Astrocyte (in vitro differentiated cells and primary cell): ENCODE measurements at regions not wholly inside any gene's neighbourhood (a gene's known extent, or its start where the extent isn't known, plus 50 kb on each side); places are given as distances from the start of the nearest gene placed in this dataset.

Experiments used
- DNase-seq: peaks from one replicate; pipeline ENCODE4 v3.0.0-alpha.2; 2010; ENCODE audit warnings: low read depth
- FAIRE-seq: peaks from 2 replicates; lab custom pipeline; 2011; peaks lifted over from hg19 to GRCh38; lab: Jason Lieb, UNC
- H2AFZ ChIP-seq: 2 replicates; pipeline ENCODE4 v1.6.0; 2012; ENCODE audit warnings: low read depth, low read length, inconsistent platforms
- H3K27ac ChIP-seq: 2 replicates; pipeline ENCODE4 v1.5.1; 2011; ENCODE audit warnings: low read depth, low read length, inconsistent platforms
- H3K27me3 ChIP-seq: 2 replicates; pipeline ENCODE4 v1.6.0; 2011; ENCODE audit warnings: low read length, inconsistent platforms; ENCODE audit not compliant: insufficient read depth
- H3K36me3 ChIP-seq: 2 replicates; pipeline ENCODE4 v1.5.1; 2011; ENCODE audit warnings: low read length, inconsistent platforms; ENCODE audit not compliant: insufficient read depth
- H3K4me1 ChIP-seq: 2 replicates; pipeline ENCODE4 v1.5.1; 2011; ENCODE audit warnings: low read length, inconsistent platforms; ENCODE audit not compliant: insufficient read depth
- H3K4me2 ChIP-seq: 2 replicates; pipeline ENCODE4 v1.6.0; 2012; ENCODE audit warnings: low read length, inconsistent platforms
- H3K4me3 ChIP-seq: 2 replicates; pipeline ENCODE4 v1.5.1; 2011; ENCODE audit warnings: low read depth, mild to moderate bottlenecking, low read length, inconsistent platforms; ENCODE audit not compliant: insufficient read depth
- H3K79me2 ChIP-seq: 2 replicates; pipeline ENCODE4 v1.6.0; 2012; ENCODE audit warnings: mild to moderate bottlenecking, low read length, inconsistent platforms; ENCODE audit not compliant: insufficient read depth
- H3K9ac ChIP-seq: 2 replicates; pipeline ENCODE4 v1.6.0; 2012; ENCODE audit warnings: mild to moderate bottlenecking, low read length, inconsistent platforms
- H3K9me3 ChIP-seq: 2 replicates; pipeline ENCODE4 v1.5.1; 2012; ENCODE audit warnings: low read depth, mild to moderate bottlenecking, low read length, inconsistent platforms; ENCODE audit not compliant: insufficient read depth
- H4K20me1 ChIP-seq: 2 replicates; pipeline ENCODE4 v1.6.0; 2012; ENCODE audit warnings: low read length, inconsistent platforms; ENCODE audit not compliant: insufficient read depth
- H3K27ac Mint-ChIP-seq: one replicate; pipeline ENCODE4 v1.8.0; 2021; ENCODE audit warnings: mild to moderate bottlenecking, mixed read lengths; ENCODE audit not compliant: unreplicated experiment
- H3K27me3 Mint-ChIP-seq: one replicate; pipeline ENCODE4 v1.8.0; 2021; ENCODE audit warnings: low read depth, mixed read lengths; ENCODE audit not compliant: unreplicated experiment
- H3K36me3 Mint-ChIP-seq: one replicate; pipeline ENCODE4 v1.8.0; 2021; ENCODE audit warnings: low read depth, mixed read lengths; ENCODE audit not compliant: unreplicated experiment
- H3K4me1 Mint-ChIP-seq: one replicate; pipeline ENCODE4 v1.8.0; 2021; ENCODE audit warnings: low read depth, mixed read lengths; ENCODE audit not compliant: unreplicated experiment
- H3K4me3 Mint-ChIP-seq: one replicate; pipeline ENCODE4 v1.8.0; 2021; ENCODE audit warnings: mild to moderate bottlenecking, moderate library complexity, mixed read lengths; ENCODE audit not compliant: unreplicated experiment
- H3K9me3 Mint-ChIP-seq: one replicate; pipeline ENCODE4 v1.8.0; 2021; ENCODE audit warnings: mild to moderate bottlenecking, mixed read lengths; ENCODE audit not compliant: unreplicated experiment
- EZH2 ChIP-seq: IDR thresholded peaks from 2 replicates; pipeline ENCODE4 v1.6.1; 2012; ENCODE audit warnings: mild to moderate bottlenecking, low read length, inconsistent platforms; ENCODE audit not compliant: insufficient read depth
- TF ChIP-seq, protein P1 (sequence below): IDR thresholded peaks from 2 replicates; pipeline ENCODE4 v1.5.1; 2011; ENCODE audit warnings: low read depth, mild to moderate bottlenecking, inconsistent platforms, low read length, moderate library complexity; ENCODE audit not compliant: insufficient read depth

DNA sequence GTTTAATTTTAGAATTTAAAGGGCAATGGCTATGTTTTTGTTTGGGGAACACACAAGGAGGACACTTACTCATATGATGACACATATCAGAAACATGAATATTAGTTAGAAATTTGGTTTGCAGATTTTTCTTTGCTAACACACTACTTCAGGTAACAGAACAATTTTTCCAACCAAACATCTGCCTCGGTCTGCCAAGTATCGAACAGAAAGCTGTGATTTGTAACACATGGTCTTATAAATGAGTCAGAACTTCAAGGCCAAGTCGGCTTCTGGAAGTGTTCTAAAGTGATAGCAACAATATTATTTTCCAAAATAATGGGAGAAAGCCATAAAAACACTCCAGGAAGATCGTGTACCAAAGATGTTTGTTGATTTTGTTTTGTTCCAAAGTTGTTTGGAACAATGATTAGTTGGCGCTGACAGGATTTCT is 75.9 kb upstream of the PMFBP1 start:
- H2AFZ ChIP-seq = peak overlapping the region; percentile 48

DNA sequence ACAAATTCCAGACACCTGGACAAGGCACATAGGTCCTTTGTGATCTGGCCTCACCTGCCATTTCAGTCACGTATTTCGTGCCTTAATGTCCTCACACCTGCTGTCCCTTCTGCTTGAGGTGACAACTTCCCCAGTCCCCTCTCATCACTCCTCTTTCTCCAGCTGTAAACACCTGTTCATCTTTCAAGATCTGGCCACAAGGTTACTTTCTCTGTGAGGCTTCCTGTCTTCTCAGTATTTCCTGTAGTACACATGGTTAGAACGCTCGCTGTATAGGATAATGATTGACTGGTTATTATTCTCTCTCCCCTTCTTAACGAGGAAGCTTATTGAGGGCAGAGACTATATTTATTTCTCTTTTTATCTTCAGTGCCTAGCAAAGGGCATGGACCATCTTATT is 74.5 kb upstream of the PMFBP1 start:
- Histone ChIP-seq H3K36me3 (no peaks in the 10 kb centered on the region), H2AFZ (no peak overlapping the region), H3K9ac (no peak overlapping the region), H3K27me3 (no peaks in the 10 kb centered on the region), H4K20me1 (no peaks in the 10 kb centered on the region), H3K4me3 (no peak overlapping the region), H3K79me2 (no peaks in the 10 kb centered on the region), H3K4me2 (no peak overlapping the region), H3K27ac (no peak overlapping the region), H3K9me3 (no peaks in the 10 kb centered on the region), H3K4me1 (peaks cover 7% of the 10 kb centered on the region)
- Mint-ChIP-seq H3K9me3 (no peaks in the 10 kb centered on the region), H3K27ac (no peak overlapping the region), H3K4me1 (peaks cover 2% of the 10 kb centered on the region), H3K27me3 (no peaks in the 10 kb centered on the region), H3K4me3 (no peak overlapping the region), H3K36me3 (no peaks in the 10 kb centered on the region)
- FAIRE-seq (no peak), DNase-seq (no peak)
- TF ChIP-seq, protein P1, sequence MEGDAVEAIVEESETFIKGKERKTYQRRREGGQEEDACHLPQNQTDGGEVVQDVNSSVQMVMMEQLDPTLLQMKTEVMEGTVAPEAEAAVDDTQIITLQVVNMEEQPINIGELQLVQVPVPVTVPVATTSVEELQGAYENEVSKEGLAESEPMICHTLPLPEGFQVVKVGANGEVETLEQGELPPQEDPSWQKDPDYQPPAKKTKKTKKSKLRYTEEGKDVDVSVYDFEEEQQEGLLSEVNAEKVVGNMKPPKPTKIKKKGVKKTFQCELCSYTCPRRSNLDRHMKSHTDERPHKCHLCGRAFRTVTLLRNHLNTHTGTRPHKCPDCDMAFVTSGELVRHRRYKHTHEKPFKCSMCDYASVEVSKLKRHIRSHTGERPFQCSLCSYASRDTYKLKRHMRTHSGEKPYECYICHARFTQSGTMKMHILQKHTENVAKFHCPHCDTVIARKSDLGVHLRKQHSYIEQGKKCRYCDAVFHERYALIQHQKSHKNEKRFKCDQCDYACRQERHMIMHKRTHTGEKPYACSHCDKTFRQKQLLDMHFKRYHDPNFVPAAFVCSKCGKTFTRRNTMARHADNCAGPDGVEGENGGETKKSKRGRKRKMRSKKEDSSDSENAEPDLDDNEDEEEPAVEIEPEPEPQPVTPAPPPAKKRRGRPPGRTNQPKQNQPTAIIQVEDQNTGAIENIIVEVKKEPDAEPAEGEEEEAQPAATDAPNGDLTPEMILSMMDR = no peak
- TF ChIP-seq EZH2 = no peak

More for the DNA sequence above, 75.9 kb upstream of the PMFBP1 start:
- Histone ChIP-seq H3K4me3 (no peak overlapping the region), H3K9me3 (no peaks in the 10 kb centered on the region), H3K79me2 (no peaks in the 10 kb centered on the region), H4K20me1 (no peaks in the 10 kb centered on the region), H3K4me1 (peaks cover 7% of the 10 kb centered on the region), H3K27ac (no peak overlapping the region), H3K36me3 (no peaks in the 10 kb centered on the region), H3K27me3 (no peaks in the 10 kb centered on the region), H3K9ac (no peak overlapping the region), H3K4me2 (peak overlapping the region; percentile 44)
- Mint-ChIP-seq H3K36me3 (no peaks in the 10 kb centered on the region), H3K4me1 (peaks cover 2% of the 10 kb centered on the region), H3K4me3 (no peak overlapping the region), H3K27ac (no peak overlapping the region), H3K27me3 (no peaks in the 10 kb centered on the region), H3K9me3 (no peaks in the 10 kb centered on the region)
- TF ChIP-seq, protein P1 = no peak
- no peak for TF ChIP-seq EZH2
- DNase-seq (peak; percentile 61), FAIRE-seq (peak; percentile 26)

DNA sequence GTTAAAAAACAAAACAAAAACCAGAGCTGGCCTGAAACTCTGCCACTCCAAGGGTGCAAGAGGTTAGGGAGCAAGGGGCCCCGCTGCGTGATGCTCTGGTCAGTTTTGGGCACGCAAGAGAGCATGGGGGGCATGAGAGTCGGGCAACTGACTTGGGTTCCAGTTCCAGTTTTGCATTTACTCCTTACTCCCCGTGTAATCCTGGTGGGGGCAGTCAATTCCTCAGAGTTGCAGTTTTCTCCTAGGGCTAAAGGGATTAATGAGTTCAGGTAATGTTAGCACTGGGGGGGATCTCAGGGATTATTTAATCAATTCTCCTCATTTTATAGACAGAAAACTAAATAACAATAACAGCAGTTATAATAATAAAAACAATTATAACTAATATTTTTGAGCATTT is 72.9 kb upstream of the PMFBP1 start:
- no peaks in the 10 kb centered on the region for H3K27me3 ChIP-seq
- no peak overlapping the region for H3K9ac ChIP-seq
- Mint-ChIP-seq H3K9me3 (no peaks in the 10 kb centered on the region), H3K4me3 (no peak overlapping the region), H3K4me1 (peaks cover 2% of the 10 kb centered on the region), H3K36me3 (no peaks in the 10 kb centered on the region), H3K27me3 (no peaks in the 10 kb centered on the region), H3K27ac (no peak overlapping the region)
- no peaks in the 10 kb centered on the region for H3K79me2 ChIP-seq
- H2AFZ ChIP-seq = no peak overlapping the region
- no peak overlapping the region for H3K4me2 ChIP-seq
- no peaks in the 10 kb centered on the region for H4K20me1 ChIP-seq
- FAIRE-seq (no peak), DNase-seq (no peak)
- H3K9me3 ChIP-seq = no peaks in the 10 kb centered on the region
- no peak overlapping the region for H3K27ac ChIP-seq
- TF ChIP-seq, protein P1 = no peak
- TF ChIP-seq EZH2 = no peak
- H3K4me3 ChIP-seq = no peak overlapping the region
- H3K36me3 ChIP-seq = no peaks in the 10 kb centered on the region
- peaks cover 7% of the 10 kb centered on the region for H3K4me1 ChIP-seq
